ENCODE measurements at regions not wholly inside any gene's neighbourhood (a gene's known extent, or its start where the extent isn't known, plus 50 kb on each side); places are given as distances from the start of the nearest gene placed in this dataset.

GRCh38 chr2:239725551-239725890, 299.6 kb downstream of the NDUFA10 start:
- TF ChIP-seq CTCF (conservative IDR thresholded peaks at IDR 0.05 in 1 of 2, IDR thresholded peaks at IDR 0.05 in 1 of 2; ENCODE audit: low read depth in 1 of 2, low read length in 2 of 2) (no peak), EZH2 (IDR thresholded peaks at IDR 0.05; ENCODE audit: low read length, missing control alignments) (no peak)
